ENCODE measurements at regions not wholly inside any gene's neighbourhood (a gene's known extent, or its start where the extent isn't known, plus 50 kb on each side); places are given as distances from the start of the nearest gene placed in this dataset.

DNA sequence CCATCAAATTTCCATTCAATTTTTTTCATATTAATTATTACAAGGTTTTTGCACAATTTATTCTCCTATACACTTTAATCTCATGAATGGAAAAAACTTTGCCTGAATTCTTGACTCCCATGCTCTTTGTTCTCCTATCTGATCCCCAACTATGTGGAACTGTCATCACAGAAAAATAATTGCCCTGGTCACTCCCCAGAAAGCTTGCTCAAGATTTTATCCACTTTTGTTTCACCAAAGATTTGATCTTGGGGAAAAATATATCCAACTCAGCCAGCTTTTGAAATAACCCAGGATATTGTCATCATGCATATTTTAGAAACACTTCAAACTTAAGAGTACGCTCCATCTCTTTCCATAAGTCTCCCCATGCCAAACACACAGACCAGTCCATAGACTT, 77.7 kb upstream of the PPP2R2B start:
- TF ChIP-seq, protein P1, sequence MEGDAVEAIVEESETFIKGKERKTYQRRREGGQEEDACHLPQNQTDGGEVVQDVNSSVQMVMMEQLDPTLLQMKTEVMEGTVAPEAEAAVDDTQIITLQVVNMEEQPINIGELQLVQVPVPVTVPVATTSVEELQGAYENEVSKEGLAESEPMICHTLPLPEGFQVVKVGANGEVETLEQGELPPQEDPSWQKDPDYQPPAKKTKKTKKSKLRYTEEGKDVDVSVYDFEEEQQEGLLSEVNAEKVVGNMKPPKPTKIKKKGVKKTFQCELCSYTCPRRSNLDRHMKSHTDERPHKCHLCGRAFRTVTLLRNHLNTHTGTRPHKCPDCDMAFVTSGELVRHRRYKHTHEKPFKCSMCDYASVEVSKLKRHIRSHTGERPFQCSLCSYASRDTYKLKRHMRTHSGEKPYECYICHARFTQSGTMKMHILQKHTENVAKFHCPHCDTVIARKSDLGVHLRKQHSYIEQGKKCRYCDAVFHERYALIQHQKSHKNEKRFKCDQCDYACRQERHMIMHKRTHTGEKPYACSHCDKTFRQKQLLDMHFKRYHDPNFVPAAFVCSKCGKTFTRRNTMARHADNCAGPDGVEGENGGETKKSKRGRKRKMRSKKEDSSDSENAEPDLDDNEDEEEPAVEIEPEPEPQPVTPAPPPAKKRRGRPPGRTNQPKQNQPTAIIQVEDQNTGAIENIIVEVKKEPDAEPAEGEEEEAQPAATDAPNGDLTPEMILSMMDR (conservative IDR thresholded peaks at IDR 0.05) = no peak
- no peak for TF ChIP-seq ZFX (IDR thresholded peaks at IDR 0.05)

DNA sequence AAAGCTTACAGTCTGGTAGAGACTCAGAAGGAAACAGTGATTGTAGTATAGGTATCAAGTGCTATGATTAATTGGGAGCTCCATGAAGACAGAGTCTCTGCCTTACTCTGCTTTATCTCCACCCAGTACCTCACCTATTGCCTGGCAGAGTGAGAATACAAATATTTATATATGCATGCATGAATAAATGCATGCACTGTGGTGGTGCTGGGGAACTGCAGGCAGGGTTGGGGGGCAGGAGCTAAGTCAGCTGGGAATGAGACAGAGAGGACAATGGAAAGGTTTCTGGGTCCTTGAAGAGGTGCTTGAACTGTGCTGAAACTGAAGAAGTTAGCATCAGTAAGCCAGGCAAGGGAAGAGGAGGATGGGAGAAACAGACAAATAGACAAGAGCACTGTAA, 80.8 kb upstream of the PPP2R2B start:
- TF ChIP-seq ZFX (IDR thresholded peaks at IDR 0.05) = no peak
- TF ChIP-seq, protein P1 (conservative IDR thresholded peaks at IDR 0.05) = no peak
- no peak overlapping the region for H3K27ac ChIP-seq

More for the DNA sequence above, 77.7 kb upstream of the PPP2R2B start:
- no peak overlapping the region for H3K27ac ChIP-seq

DNA sequence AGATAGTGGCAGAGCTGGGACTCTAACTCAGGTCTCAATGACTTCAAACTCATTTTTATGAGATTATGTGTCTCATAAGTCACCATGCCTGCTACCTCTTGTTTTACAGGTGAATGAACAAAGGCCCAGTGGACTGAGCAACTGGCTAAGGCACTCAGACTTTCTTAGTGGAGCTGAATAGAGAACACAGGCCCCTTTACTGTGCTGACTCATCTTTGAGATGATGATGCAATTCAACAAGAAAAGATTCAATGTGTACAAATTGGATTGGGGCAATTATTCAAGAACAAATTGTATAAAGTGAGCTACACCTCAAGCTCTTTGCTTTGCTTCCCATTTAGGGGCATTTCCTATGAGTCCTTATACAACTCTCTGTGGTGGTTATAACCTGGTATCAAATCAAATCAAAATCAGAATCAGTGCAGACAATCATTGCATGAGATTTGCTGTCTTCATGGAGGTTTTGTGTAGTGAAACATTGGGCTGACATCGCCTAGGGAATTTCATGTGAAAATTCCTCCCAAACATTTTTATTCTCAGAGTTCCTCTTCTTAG, 84.3 kb upstream of the PPP2R2B start:
- H3K27ac ChIP-seq = no peak overlapping the region
- TF ChIP-seq ZFX (IDR thresholded peaks at IDR 0.05) = no peak
- TF ChIP-seq, protein P1 (conservative IDR thresholded peaks at IDR 0.05) = no peak

DNA sequence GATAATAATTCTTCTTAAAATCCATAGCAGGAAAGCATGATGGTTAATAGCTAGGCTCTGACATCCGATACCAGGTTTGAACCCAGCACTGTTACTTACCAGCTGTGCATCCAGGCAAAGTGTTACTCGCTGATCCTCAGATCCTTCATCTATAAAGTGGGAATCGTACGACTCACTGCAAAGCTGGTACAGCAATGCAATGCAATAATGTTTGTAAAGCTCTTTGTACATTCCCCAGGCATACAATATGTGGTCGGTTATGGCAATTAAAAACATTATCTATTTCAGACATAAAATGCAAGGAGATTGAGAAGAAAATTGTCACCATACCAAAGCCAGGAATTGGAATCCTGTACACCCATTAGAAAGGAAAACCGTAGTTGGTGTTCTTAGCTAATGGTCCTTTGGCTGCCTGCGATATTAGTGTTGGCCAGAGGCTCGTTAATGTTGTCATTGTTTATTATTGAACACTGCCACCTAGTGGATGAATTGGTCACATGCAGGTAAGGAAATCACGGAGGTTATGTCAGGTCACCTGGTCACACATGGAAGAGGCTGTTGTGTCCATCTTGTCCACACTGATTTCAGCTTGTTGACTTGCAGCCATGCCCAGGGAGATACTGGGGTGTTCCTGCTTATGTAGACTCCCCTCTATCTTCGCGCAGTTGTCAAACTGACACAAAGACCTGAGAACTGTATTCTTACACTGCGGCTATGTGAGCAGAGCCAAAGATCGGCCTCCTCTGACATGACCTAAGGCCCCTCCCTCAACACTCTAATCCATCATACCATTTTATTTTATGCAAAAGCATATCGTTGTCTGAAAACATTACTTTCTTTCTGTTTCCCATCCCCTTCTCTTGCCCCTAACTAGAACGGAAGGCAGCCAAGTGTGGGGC, 87.5 kb upstream of the PPP2R2B start:
- TF ChIP-seq, protein P1 (conservative IDR thresholded peaks at IDR 0.05) = peak; percentile 88
- TF ChIP-seq ZFX (IDR thresholded peaks at IDR 0.05) = no peak
- no peak overlapping the region for H3K27ac ChIP-seq

DNA sequence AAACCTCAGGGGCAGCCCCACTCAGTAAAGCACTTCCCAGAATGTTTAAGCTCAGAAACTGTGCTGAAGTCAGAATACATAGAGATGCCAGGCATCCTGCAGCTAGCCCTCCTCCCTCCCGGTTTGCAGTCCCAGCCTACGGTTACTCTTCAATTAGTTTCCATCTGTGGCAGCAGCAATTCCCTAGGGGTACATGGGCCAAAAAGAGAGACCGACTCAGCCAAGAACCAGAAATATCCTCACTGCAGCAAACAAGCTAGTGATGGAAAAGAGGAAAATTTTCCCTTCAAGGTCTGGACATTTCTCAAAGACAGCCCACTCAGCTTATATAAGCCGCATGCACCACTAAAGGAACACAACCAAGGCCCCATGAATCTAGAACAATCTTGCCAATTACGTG, 89.1 kb upstream of the PPP2R2B start:
- H3K27ac ChIP-seq = no peak overlapping the region
- TF ChIP-seq ZFX (IDR thresholded peaks at IDR 0.05) = no peak
- TF ChIP-seq, protein P1 (conservative IDR thresholded peaks at IDR 0.05) = no peak

DNA sequence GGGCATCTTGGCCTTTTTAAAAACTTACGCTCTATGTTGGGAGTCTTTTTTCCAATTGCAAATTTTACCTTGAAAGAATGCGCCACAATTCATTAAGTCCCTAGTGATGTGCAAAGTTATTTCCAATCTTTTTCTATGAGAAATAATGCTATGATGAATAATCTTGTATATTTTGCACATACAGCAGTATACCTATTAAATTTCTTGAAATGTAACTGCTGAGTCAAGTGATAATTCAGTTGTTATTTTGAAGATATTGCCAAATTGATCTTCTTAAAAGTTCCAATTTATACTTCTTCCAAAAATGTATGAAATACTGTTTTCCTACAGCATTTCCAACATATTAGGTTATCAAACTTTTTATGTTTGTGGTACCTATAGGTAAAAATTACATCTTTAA, 92.8 kb upstream of the PPP2R2B start:
- TF ChIP-seq, protein P1 (conservative IDR thresholded peaks at IDR 0.05) = no peak
- TF ChIP-seq ZFX (IDR thresholded peaks at IDR 0.05) = no peak
- H3K27ac ChIP-seq = no peak overlapping the region

DNA sequence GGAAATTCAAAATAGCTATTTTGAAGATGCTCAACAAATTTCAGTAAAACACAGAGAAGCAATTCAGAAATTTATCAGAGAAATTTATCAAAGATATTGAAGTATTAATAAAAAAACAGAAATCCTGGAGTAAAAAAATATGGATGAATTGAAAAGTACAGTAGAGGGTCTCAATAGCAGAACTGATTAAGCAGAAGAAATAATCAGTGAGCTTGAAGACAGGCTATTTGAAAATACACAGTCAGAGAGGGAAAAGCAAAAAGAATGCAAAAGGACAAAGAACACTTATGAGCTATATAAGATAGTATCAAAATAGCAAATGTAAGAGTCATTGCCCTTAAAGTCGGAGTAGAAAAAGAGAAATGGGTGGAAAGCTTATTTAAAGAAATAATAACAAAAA, 107.9 kb upstream of the PPP2R2B start:
- TF ChIP-seq ZFX (IDR thresholded peaks at IDR 0.05) = no peak
- TF ChIP-seq, protein P1 (conservative IDR thresholded peaks at IDR 0.05) = no peak
- H3K27ac ChIP-seq = no peak overlapping the region

All from C4-2B (cell line).